Heart left ventricle (tissue), 16 donors: ENCODE measurements at regions not wholly inside any gene's neighbourhood (a gene's known extent, or its start where the extent isn't known, plus 50 kb on each side); places are given as distances from the start of the nearest gene placed in this dataset.

Source experiments
- ATAC-seq, 4 donors: fragments of 200-7000 bp; cut with Tn5 transposase; one replicate each; pipeline ENCODE4 v1.9.1; 2020 to 2022; ENCODE audit warnings: moderate library complexity in 4 of 4, mild to moderate bottlenecking in 3 of 4, moderate number of reproducible peaks in 1 of 4
- DNase-seq, 5 donors: peaks; one replicate each; pipeline ENCODE4 v3.0.0-alpha.2; 2020
- H3K27ac ChIP-seq, 12 donors: fragments of 200-600 bp; sonication (generic) in 4 of 12; one replicate each; pipeline versions ENCODE4 v1.5.0 to v1.8.0; 2016 to 2022; ENCODE audit warnings: mild to moderate bottlenecking in 2 of 12
- H3K27me3 ChIP-seq, 9 donors: fragments of 200-600 bp; sonication (generic) in 2 of 9; one replicate each; pipeline versions ENCODE4 v1.5.1 to v1.8.0; 2016 to 2022; ENCODE audit warnings: mild to moderate bottlenecking in 3 of 9
- H3K36me3 ChIP-seq, 9 donors: fragments of 200-600 bp; sonication (generic) in 2 of 9; one replicate each; pipeline versions ENCODE4 v1.5.0 to v1.8.0; 2018 to 2022; ENCODE audit warnings: mild to moderate bottlenecking in 2 of 9
- H3K4me1 ChIP-seq, 12 donors: fragments of 200-600 bp; sonication (generic) in 4 of 12; one replicate each; pipeline versions ENCODE4 v1.5.0 to v1.8.0; 2016 to 2022; ENCODE audit warnings: mild to moderate bottlenecking in 3 of 12
- H3K4me3 ChIP-seq, 12 donors: fragments of 200-600 bp; sonication (generic) in 4 of 12; one replicate each; pipeline versions ENCODE4 v1.5.0 to v1.8.0; 2017 to 2022; ENCODE audit warnings: mild to moderate bottlenecking in 9 of 12, moderate library complexity in 4 of 12
- H3K9me3 ChIP-seq, 12 donors: fragments of 200-600 bp; sonication (generic) in 4 of 12; one replicate each; pipeline versions ENCODE4 v1.5.0 to v1.8.0; 2016 to 2022; ENCODE audit warnings: mild to moderate bottlenecking in 1 of 12
- POLR2A ChIP-seq, 2 donors: fragments of 450-650 bp; IDR thresholded peaks; one replicate each; pipeline ENCODE4 v1.6.1; 2017; ENCODE audit warnings: antibody characterized with exemption in 2 of 2, mild to moderate bottlenecking in 2 of 2, moderate library complexity in 2 of 2
- WGBS, 4 donors: extraction: QIAGEN DNeasy Blood & Tissue Kit in 2 of 4; methylation state at CpG; one replicate each; pipeline versions ENCODE4 v1.1.5 to v1.1.7; 2013 to 2018; 5-methylcytosine and 5-hydroxymethylcytosine counted together
- intact Hi-C, 10 donors: fragments of 100-400 bp; cut with DNase I; formaldehyde crosslinking; loops; one replicate each; pipeline versions ENCODE4 v1.11.1 to v1.14.2; 2022
- TF ChIP-seq, protein P1 (sequence below), 12 donors: fragments of 200-600 bp; sonication (generic) in 4 of 12; IDR thresholded peaks; one replicate each; pipeline versions ENCODE4 v1.5.0 to v1.8.0; 2018 to 2022; ENCODE audit warnings: antibody characterized with exemption in 12 of 12, mild to moderate bottlenecking in 5 of 12
- donor health status: ischemic (EF 13 %, LVEDD 7.1; RV severe dilation, severe dysfunction).
- donor health status: healthy with polysubstance abuse.
- donor health status: DM: no; HTN: yes; CAD: no.
- donor health status: DM: no; HTN: no; CAD: no.
- donor health status: ischemic (EF 25% LVEDD 6.9; RV normal size, moderate dysfunction).
- donor health status: ischemic (EF 25% LVEDD 5.7; RV mildly dilated, moderate dysfunction).
- donor health status: healthy.
- donor health status: DM: yes; HTN: yes; CAD: no.
- donor health status: ischemic (EF 35%, LVEDD 5.7; RV mildly dilated, moderate dysfunction).
- donor health status: nonischemic (EF 11% LVEDD 7.7; RV severe dilation, severe dysfunction).
- donor health status: DM: yes; HTN: yes; CAD: no.
- donor health status: PGD.
- donor health status: ischemic (EF 29% LVEDD 5.4; RV normal size, mild dysfunction).
- donor health status: nonischemic (EF 23%, LVEDD 6.1; RV moderate dilation, normal function).

- Histone ChIP-seq H3K27me3 (no peaks in the 10 kb centered on the region), H3K9me3 (no peaks in the 10 kb centered on the region), H3K4me1 (no peaks in the 10 kb centered on the region), H3K27ac (no peak overlapping the region), H3K4me3 (no peak overlapping the region), H3K36me3 (no peaks in the 10 kb centered on the region)
- ATAC-seq, result no peak
- intact Hi-C loops, result no loop called here
- TF ChIP-seq POLR2A (IDR thresholded peaks at IDR 0.05), result no peak
- DNase-seq, result no peak
Measured at GRCh38 chr14:58876608-58877007, 238.8 kb downstream of the DACT1 start.

GRCh38 chr14:58878439-58879139 lies 240.8 kb downstream of the DACT1 start:
- ATAC-seq (no peak), DNase-seq (no peak)
- H3K36me3 ChIP-seq, result no peaks in the 10 kb centered on the region
- no peak overlapping the region for H3K27ac ChIP-seq
- H3K4me3 ChIP-seq, result no peak overlapping the region
- H3K9me3 ChIP-seq, result no peaks in the 10 kb centered on the region
- H3K27me3 ChIP-seq, result no peaks in the 10 kb centered on the region
- H3K4me1 ChIP-seq, result peaks cover 0 to 10% (median 0%) of the 10 kb centered on the region in 12 donors
- 73 to 83% (median 77%) methylated on average over 2 of the region's 2 CpGs for WGBS, 4 donors
- TF ChIP-seq, protein P1, sequence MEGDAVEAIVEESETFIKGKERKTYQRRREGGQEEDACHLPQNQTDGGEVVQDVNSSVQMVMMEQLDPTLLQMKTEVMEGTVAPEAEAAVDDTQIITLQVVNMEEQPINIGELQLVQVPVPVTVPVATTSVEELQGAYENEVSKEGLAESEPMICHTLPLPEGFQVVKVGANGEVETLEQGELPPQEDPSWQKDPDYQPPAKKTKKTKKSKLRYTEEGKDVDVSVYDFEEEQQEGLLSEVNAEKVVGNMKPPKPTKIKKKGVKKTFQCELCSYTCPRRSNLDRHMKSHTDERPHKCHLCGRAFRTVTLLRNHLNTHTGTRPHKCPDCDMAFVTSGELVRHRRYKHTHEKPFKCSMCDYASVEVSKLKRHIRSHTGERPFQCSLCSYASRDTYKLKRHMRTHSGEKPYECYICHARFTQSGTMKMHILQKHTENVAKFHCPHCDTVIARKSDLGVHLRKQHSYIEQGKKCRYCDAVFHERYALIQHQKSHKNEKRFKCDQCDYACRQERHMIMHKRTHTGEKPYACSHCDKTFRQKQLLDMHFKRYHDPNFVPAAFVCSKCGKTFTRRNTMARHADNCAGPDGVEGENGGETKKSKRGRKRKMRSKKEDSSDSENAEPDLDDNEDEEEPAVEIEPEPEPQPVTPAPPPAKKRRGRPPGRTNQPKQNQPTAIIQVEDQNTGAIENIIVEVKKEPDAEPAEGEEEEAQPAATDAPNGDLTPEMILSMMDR (IDR thresholded peaks at IDR 0.05), result no peak
- no peak for TF ChIP-seq POLR2A (IDR thresholded peaks at IDR 0.05)
- intact Hi-C loops, result no loop called here

- Histone ChIP-seq H3K27ac (no peak overlapping the region), H3K4me3 (no peak overlapping the region), H3K36me3 (no peaks in the 10 kb centered on the region), H3K27me3 (no peaks in the 10 kb centered on the region), H3K4me1 (peaks cover 0 to 10% (median 0%) of the 10 kb centered on the region in 12 donors), H3K9me3 (no peaks in the 10 kb centered on the region)
- intact Hi-C loops, result no loop called here
- TF ChIP-seq, protein P1 (IDR thresholded peaks at IDR 0.05), result no peak
- no peak for TF ChIP-seq POLR2A (IDR thresholded peaks at IDR 0.05)
- ATAC-seq, result no peak
- no peak for DNase-seq
- WGBS, 4 donors, result 91 to 96% (median 92%) methylated on average over 1 of the region's 1 CpG
Measured at GRCh38 chr14:58881433-58881832, 243.7 kb downstream of the DACT1 start.

DNA sequence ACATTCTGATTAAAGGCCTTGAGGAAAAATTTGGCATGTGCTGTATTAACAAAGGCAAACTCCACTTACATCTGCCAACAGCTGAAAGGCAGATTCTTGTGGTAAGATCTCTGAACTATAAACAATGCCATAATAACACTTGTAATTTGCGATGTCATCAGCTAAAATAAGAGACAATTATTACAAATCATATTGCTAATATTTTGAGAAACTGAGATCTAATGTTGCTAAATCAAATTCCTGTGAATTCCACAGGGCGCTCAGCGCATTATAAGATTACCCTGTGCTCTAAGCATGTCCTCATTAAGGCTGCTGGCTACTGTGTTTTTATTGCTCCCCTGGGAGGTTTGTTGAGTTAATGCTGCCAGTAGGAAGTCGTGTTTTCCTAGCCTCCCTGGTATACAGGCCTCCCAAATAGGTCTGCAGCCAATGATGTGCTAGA lies 244.8 kb downstream of the DACT1 start:
- intact Hi-C loops, result no loop called here
- H3K27ac ChIP-seq, result no peak overlapping the region
- H3K27me3 ChIP-seq, result no peaks in the 10 kb centered on the region
- no peaks in the 10 kb centered on the region for H3K36me3 ChIP-seq
- H3K9me3 ChIP-seq, result no peaks in the 10 kb centered on the region
- H3K4me3 ChIP-seq, result no peak overlapping the region
- 46 to 59% (median 51%) methylated on average over 4 of the region's 4 CpGs for WGBS, 4 donors
- TF ChIP-seq, protein P1 (IDR thresholded peaks at IDR 0.05), result no peak
- TF ChIP-seq POLR2A (IDR thresholded peaks at IDR 0.05), result no peak
- peak in 1 of 4 donors; percentile 72 for ATAC-seq
- H3K4me1 ChIP-seq, result peaks cover 0 to 10% (median 0%) of the 10 kb centered on the region in 12 donors
- peak in 1 of 5 donors; percentile 23 for DNase-seq

DNA sequence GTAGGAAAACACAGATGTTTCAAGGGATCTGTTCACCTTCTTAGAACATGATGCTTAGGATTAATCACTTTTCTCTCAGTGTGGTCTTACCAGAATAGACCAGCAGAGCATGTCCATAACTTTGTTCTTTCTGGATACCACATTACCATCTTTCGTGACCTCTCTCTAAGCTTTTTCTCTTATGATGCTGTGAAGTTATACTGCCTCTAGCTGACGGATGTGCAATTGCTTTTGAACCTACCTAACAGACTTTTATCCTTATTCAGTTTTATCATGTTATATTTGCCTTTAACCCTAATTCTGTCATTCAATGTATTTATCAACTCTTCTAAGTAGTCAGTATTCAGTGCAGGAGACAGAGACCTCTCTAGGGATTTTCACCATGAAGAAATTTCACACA lies 246.7 kb downstream of the DACT1 start:
- no peak for TF ChIP-seq POLR2A (IDR thresholded peaks at IDR 0.05)
- TF ChIP-seq, protein P1 (IDR thresholded peaks at IDR 0.05), result peak in 4 of 12 donors; percentile 4 to 32 (median 18)
- 80 to 84% (median 80%) methylated on average over 2 of the region's 2 CpGs for WGBS, 4 donors
- Histone ChIP-seq H3K4me1 (peaks cover 0 to 10% (median 0%) of the 10 kb centered on the region in 12 donors), H3K4me3 (no peak overlapping the region), H3K36me3 (no peaks in the 10 kb centered on the region), H3K27ac (no peak overlapping the region), H3K9me3 (peaks cover 0 to 3% (median 0%) of the 10 kb centered on the region in 12 donors), H3K27me3 (no peaks in the 10 kb centered on the region)
- intact Hi-C loops, result no loop called here
- no peak for ATAC-seq
- no peak for DNase-seq
